A673 (cell line): ENCODE measurements at regions not wholly inside any gene's neighbourhood (a gene's known extent, or its start where the extent isn't known, plus 50 kb on each side); places are given as distances from the start of the nearest gene placed in this dataset.

Experiments
- EZH2 ChIP-seq: fragments of 200-600 bp; sonication (generic); IDR thresholded peaks from 2 replicates; pipeline ENCODE4 v1.6.1; 2017; ENCODE audit warnings: borderline replicate concordance, low read depth, mild to moderate bottlenecking, mixed read lengths, antibody characterized with exemption, low read length; ENCODE audit not compliant: poor library complexity, severe bottlenecking
- TF ChIP-seq, protein P1 (sequence below): fragments of 300-800, 200-600 bp; sonication (generic); conservative IDR thresholded peaks from 2 replicates; pipeline ENCODE4 v1.5.1; 2017; ENCODE audit warnings: low read depth, mild to moderate bottlenecking, antibody characterized with exemption, low read length, moderate library complexity, mixed read lengths

GRCh38 chr4:14679906-14680305, 322.4 kb upstream of the CPEB2 start:
- TF ChIP-seq, protein P1, sequence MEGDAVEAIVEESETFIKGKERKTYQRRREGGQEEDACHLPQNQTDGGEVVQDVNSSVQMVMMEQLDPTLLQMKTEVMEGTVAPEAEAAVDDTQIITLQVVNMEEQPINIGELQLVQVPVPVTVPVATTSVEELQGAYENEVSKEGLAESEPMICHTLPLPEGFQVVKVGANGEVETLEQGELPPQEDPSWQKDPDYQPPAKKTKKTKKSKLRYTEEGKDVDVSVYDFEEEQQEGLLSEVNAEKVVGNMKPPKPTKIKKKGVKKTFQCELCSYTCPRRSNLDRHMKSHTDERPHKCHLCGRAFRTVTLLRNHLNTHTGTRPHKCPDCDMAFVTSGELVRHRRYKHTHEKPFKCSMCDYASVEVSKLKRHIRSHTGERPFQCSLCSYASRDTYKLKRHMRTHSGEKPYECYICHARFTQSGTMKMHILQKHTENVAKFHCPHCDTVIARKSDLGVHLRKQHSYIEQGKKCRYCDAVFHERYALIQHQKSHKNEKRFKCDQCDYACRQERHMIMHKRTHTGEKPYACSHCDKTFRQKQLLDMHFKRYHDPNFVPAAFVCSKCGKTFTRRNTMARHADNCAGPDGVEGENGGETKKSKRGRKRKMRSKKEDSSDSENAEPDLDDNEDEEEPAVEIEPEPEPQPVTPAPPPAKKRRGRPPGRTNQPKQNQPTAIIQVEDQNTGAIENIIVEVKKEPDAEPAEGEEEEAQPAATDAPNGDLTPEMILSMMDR: no peak
- TF ChIP-seq EZH2: no peak
